Inflammatory macrophage treated with lipopolysaccharide for 1 hour (primary cell): ENCODE measurements at regions not wholly inside any gene's neighbourhood (a gene's known extent, or its start where the extent isn't known, plus 50 kb on each side); places are given as distances from the start of the nearest gene placed in this dataset.

Experiments used
- DNase-seq, 2 donors: peaks; one replicate each; pipeline ENCODE4 v3.0.0-alpha.2; 2020 to 2022

- DNase-seq: no peak
Measured at GRCh38 chr5:154588091-154588774, 110.2 kb upstream of the HAND1 start.

- DNase-seq: no peak
Measured at GRCh38 chr5:154587123-154588026, 109.3 kb upstream of the HAND1 start.

GRCh38 chr5:154583671-154584177 lies 105.7 kb upstream of the HAND1 start:
- DNase-seq: no peak

GRCh38 chr5:154580422-154580821 lies 102.4 kb upstream of the HAND1 start:
- DNase-seq: no peak

- DNase-seq: no peak
Measured at GRCh38 chr5:154577416-154577815, 99.4 kb upstream of the HAND1 start.

- no peak for DNase-seq
Measured at GRCh38 chr5:154576429-154576806, 98.4 kb upstream of the HAND1 start.

GRCh38 chr5:154575546-154576428 lies 97.8 kb upstream of the HAND1 start:
- DNase-seq: peak; percentile 8 to 20

- no peak for DNase-seq
Measured at GRCh38 chr5:154573011-154573410, 95.0 kb upstream of the HAND1 start.

GRCh38 chr5:154571325-154572035 lies 93.5 kb upstream of the HAND1 start:
- no peak for DNase-seq

- no peak for DNase-seq
Measured at GRCh38 chr5:154570572-154571324, 92.7 kb upstream of the HAND1 start.

- no peak for DNase-seq
Measured at GRCh38 chr5:154568589-154568988, 90.6 kb upstream of the HAND1 start.

GRCh38 chr5:154567155-154567554 lies 89.1 kb upstream of the HAND1 start:
- no peak for DNase-seq

- DNase-seq: no peak
Measured at GRCh38 chr5:154566146-154566680, 88.2 kb upstream of the HAND1 start.

GRCh38 chr5:154565123-154565522 lies 87.1 kb upstream of the HAND1 start:
- DNase-seq: no peak

- no peak for DNase-seq
Measured at GRCh38 chr5:154562244-154562880, 84.3 kb upstream of the HAND1 start.

- DNase-seq: no peak
Measured at GRCh38 chr5:154559398-154560276, 81.6 kb upstream of the HAND1 start.

- no peak for DNase-seq
Measured at GRCh38 chr5:154557548-154557947, 79.5 kb upstream of the HAND1 start.

GRCh38 chr5:154547551-154547950 lies 69.5 kb upstream of the HAND1 start:
- peak in 1 of 2 donors; percentile 12 for DNase-seq

- DNase-seq: no peak
Measured at GRCh38 chr5:154546719-154547118, 68.7 kb upstream of the HAND1 start.

GRCh38 chr5:154544646-154545045 lies 66.6 kb upstream of the HAND1 start:
- DNase-seq: peak in 1 of 2 donors; percentile 32
